NT2/D1 (cell line): ENCODE measurements at regions not wholly inside any gene's neighbourhood (a gene's known extent, or its start where the extent isn't known, plus 50 kb on each side); places are given as distances from the start of the nearest gene placed in this dataset.

Experiments used
- SUZ12 ChIP-seq: IDR thresholded peaks from 2 replicates; pipeline ENCODE4 v1.6.1; 2011; ENCODE audit not compliant: insufficient read length, insufficient read depth; ENCODE audit errors: extremely low read depth
- ZNF274 ChIP-seq: IDR thresholded peaks from 2 replicates; pipeline ENCODE4 v1.6.1; 2011; ENCODE audit warnings: mild to moderate bottlenecking, low read depth, low read length

DNA sequence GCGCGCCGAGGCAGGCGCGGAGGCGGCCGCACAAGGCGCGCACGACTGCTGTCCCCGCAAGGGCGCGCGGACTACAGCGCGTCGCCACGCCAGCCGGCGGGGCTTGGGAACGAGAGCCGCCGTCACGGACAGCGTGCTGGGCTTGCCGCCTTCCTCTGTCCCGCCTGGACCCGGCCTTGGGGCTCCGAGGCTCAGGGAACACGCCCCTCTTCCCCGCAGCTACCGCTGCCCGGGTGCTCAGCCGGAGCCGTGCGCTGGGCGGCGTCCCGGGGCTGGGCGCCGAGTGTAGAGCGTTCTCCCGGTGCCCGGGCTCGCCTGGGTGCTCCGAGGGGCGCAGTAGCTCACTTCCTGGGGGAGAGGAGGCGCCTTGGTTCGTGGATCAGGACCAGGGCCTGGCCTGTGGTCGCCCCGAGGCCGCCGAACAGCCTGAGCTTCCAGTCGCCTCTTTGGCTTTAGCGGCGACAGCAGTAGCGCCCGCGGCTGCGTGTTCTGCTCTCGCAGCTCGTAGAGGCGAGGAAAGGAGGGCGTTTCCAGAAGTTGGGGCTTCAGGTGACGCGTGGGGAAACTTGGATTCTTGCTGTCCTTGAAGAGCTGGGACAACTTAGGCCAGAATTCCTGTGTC, 226.7 kb upstream of the C2CD4B start:
- TF ChIP-seq SUZ12 = no peak
- TF ChIP-seq ZNF274 = no peak
